ENCODE measurements at regions not wholly inside any gene's neighbourhood (a gene's known extent, or its start where the extent isn't known, plus 50 kb on each side); places are given as distances from the start of the nearest gene placed in this dataset.
"Not testable (repeated sequence)": the region's sequence is repeated elsewhere in the genome, so short reads cannot be mapped to it uniquely, and the experiment has no call there.

DNA sequence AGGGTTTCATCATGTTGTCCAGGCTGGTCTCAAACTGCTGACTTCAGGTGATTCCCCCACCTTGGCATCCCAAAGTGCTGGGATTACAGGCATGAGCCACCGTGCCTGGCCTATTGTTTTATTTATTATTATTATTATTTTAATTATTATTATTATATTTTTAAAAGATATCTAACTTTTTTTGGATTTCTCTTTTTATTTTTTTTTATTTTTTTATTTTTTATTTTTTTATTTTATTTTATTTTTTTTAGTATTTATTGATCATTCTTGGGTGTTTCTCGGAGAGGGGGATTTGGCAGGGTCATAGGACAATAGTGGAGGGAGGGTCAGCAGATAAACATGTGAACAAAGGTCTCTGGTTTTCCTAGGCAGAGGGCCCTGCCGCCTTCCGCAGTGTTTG lies 64.2 kb upstream of the TEX264 start:
- H2AK5ac ChIP-seq (ENCODE audit: low read depth, low read length); CTCF ChIA-PET; H3K27ac ChIP-seq (ENCODE audit: insufficient read depth, low read length); H3K9me3 ChIP-seq (ENCODE audit: control insufficient read depth, insufficient read depth, low read length); dilution Hi-C loops (cut with HindIII; ENCODE audit: low sequenced_read_pairs, unreplicated experiment); H2BK15ac ChIP-seq (ENCODE audit: low read depth, low read length); H3K9me1 ChIP-seq (ENCODE audit: insufficient read depth, low read length); H3K14ac ChIP-seq (replicated peaks; ENCODE audit: low read depth, low read length); intact Hi-C loops (cut with micrococcal nuclease); ATAC-seq (ENCODE audit: low read depth); H2BK5ac ChIP-seq (ENCODE audit: low read depth, low read length, poor library complexity, severe bottlenecking); H3K4me3 ChIP-seq (ENCODE audit: insufficient read depth, low read depth, low read length); DNase-seq; H3K23ac ChIP-seq (ENCODE audit: low read depth, low read length); H3K18ac ChIP-seq (ENCODE audit: low read depth, low read length); BruUV-seq (replicated peaks); H4K20me1 ChIP-seq (ENCODE audit: insufficient read depth, low read length); H2BK20ac ChIP-seq (ENCODE audit: low read depth, low read length); H3K9ac ChIP-seq (ENCODE audit: low read depth, low read length); H3K4me1 ChIP-seq (ENCODE audit: control insufficient read depth, insufficient read depth, low read length); H3K4me2 ChIP-seq (ENCODE audit: low read depth, low read length); H3K56ac ChIP-seq (ENCODE audit: extremely low read depth, insufficient read depth, low read length); H4K8ac ChIP-seq (ENCODE audit: low read depth in 2 of 2, low read length in 2 of 2); H4K5ac ChIP-seq (ENCODE audit: low read depth, low read length); H2AFZ ChIP-seq (replicated peaks; ENCODE audit: low read length, poor library complexity); POLR2A ChIA-PET (ENCODE audit: unreplicated experiment); in situ Hi-C loops (cut with MboI; ENCODE audit: low sequenced_read_pairs); H3K36me3 ChIP-seq (ENCODE audit: control insufficient read depth, insufficient read depth, low read length); H2AK9ac ChIP-seq (replicated peaks; ENCODE audit: low read depth, low read length, poor library complexity); H3K4ac ChIP-seq (ENCODE audit: low read depth, low read length); H3K27me3 ChIP-seq (ENCODE audit: control insufficient read depth, insufficient read depth, low read length); H4K91ac ChIP-seq (ENCODE audit: insufficient read depth, low read depth, low read length); H2BK120ac ChIP-seq (ENCODE audit: low read depth, low read length): not testable (repeated sequence)
- H3K79me1 ChIP-seq (ENCODE audit: low read depth in 1 of 2, low read length in 2 of 2): peaks cover 27 to 48% of the 10 kb centered on the region in 2 experiments; a peak in 3 of 4 replicates
- WGBS, 2 experiments (ENCODE audit: extremely low coverage in 2 of 2, insufficient read length in 1 of 2): no CpG with 5 or more reads among the region's 4 CpGs

DNA sequence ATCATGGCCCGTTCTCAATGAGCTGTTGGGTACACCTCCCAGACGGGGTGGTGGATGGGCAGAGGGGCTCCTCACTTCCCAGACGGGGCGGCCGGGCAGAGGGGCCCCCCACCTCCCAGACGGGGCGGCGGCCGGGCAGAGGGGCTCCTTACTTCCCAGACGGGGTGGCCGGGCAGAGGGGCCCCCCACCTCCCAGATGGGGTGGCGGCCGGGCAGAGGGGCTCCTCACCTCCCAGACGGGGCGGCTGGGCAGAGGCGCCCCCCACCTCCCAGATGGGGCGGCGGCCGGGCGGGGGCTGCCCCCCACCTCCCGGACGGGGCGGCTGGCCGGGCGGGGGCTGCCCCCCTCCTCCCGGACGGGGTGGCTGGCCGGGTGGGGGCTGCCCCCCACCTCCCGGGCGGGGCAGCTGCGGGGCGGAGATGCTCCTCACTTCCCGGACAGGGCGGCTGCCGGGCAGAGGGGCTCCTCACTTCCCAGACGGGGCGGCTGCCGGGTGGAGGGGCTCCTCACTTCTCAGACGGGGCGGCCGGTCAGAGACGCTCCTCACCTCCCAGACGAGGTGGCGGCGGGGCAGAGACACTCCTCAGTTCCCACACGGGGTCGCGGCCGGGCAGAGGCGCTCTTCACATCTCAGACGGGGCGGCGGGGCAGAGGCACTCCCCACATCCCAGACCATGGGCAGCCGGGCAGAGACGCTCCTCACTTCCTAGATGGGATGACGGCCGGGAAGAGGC lies 63.3 kb upstream of the TEX264 start:
- POLR2A ChIA-PET (ENCODE audit: unreplicated experiment); H3K18ac ChIP-seq (ENCODE audit: low read depth, low read length); H2AK5ac ChIP-seq (ENCODE audit: low read depth, low read length); H4K8ac ChIP-seq (ENCODE audit: low read depth in 2 of 2, low read length in 2 of 2); H2BK15ac ChIP-seq (ENCODE audit: low read depth, low read length); CTCF ChIA-PET; H3K9me1 ChIP-seq (ENCODE audit: insufficient read depth, low read length); H3K36me3 ChIP-seq (ENCODE audit: control insufficient read depth, insufficient read depth, low read length); BruUV-seq (replicated peaks); H3K4me3 ChIP-seq (ENCODE audit: insufficient read depth, low read depth, low read length); H3K4ac ChIP-seq (ENCODE audit: low read depth, low read length); DNase-seq; H3K14ac ChIP-seq (replicated peaks; ENCODE audit: low read depth, low read length); H2BK120ac ChIP-seq (ENCODE audit: low read depth, low read length); H3K4me2 ChIP-seq (ENCODE audit: low read depth, low read length); H4K20me1 ChIP-seq (ENCODE audit: insufficient read depth, low read length); H3K27ac ChIP-seq (ENCODE audit: insufficient read depth, low read length); H2AK9ac ChIP-seq (replicated peaks; ENCODE audit: low read depth, low read length, poor library complexity); intact Hi-C loops (cut with micrococcal nuclease); in situ Hi-C loops (cut with MboI; ENCODE audit: low sequenced_read_pairs); H3K23ac ChIP-seq (ENCODE audit: low read depth, low read length); H2AFZ ChIP-seq (replicated peaks; ENCODE audit: low read length, poor library complexity); H3K27me3 ChIP-seq (ENCODE audit: control insufficient read depth, insufficient read depth, low read length); H4K91ac ChIP-seq (ENCODE audit: insufficient read depth, low read depth, low read length); H3K4me1 ChIP-seq (ENCODE audit: control insufficient read depth, insufficient read depth, low read length); dilution Hi-C loops (cut with HindIII; ENCODE audit: low sequenced_read_pairs, unreplicated experiment); H3K56ac ChIP-seq (ENCODE audit: extremely low read depth, insufficient read depth, low read length); H3K9me3 ChIP-seq (ENCODE audit: control insufficient read depth, insufficient read depth, low read length); ATAC-seq (ENCODE audit: low read depth); H3K9ac ChIP-seq (ENCODE audit: low read depth, low read length); H2BK20ac ChIP-seq (ENCODE audit: low read depth, low read length); H2BK5ac ChIP-seq (ENCODE audit: low read depth, low read length, poor library complexity, severe bottlenecking); H4K5ac ChIP-seq (ENCODE audit: low read depth, low read length): not testable (repeated sequence)
- 96% methylated on average over 11 of the region's 57 CpGs; no CpG with 5 or more reads in 1 of the 2 experiments for WGBS, 2 experiments (ENCODE audit: extremely low coverage in 2 of 2, insufficient read length in 1 of 2)
- peaks cover 21 to 47% of the 10 kb centered on the region in 2 experiments; a peak in 3 of 4 replicates for H3K79me1 ChIP-seq (ENCODE audit: low read depth in 1 of 2, low read length in 2 of 2)

Data from IMR-90 (cell line).